ENCODE measurements at regions not wholly inside any gene's neighbourhood (a gene's known extent, or its start where the extent isn't known, plus 50 kb on each side); places are given as distances from the start of the nearest gene placed in this dataset.

GRCh38 chr10:33037726-33038125 is 79.7 kb upstream of the ITGB1 start:
- TF ChIP-seq CTCF (IDR thresholded peaks at IDR 0.05; ENCODE audit: borderline replicate concordance, extremely low read depth, low read length, poor library complexity, severe bottlenecking) (no peak), EZH2 (IDR thresholded peaks at IDR 0.05; ENCODE audit: borderline replicate concordance, low read depth, low read length, severe bottlenecking) (no peak)
